ENCODE measurements at regions not wholly inside any gene's neighbourhood (a gene's known extent, or its start where the extent isn't known, plus 50 kb on each side); places are given as distances from the start of the nearest gene placed in this dataset.

GRCh38 chrX:65866773-65867172 is 173.1 kb downstream of the VSIG4 start (continued):
- no peak for TF ChIP-seq SAP30 (IDR thresholded peaks at IDR 0.05; ENCODE audit: insufficient read depth, insufficient replicate concordance, low read length)
- TF ChIP-seq GTF2F1 (IDR thresholded peaks at IDR 0.05; ENCODE audit: borderline replicate concordance, low read depth, low read length) = no peak
- TF ChIP-seq SP4 (IDR thresholded peaks at IDR 0.05; ENCODE audit: low read length) = no peak
- TF ChIP-seq CTBP2 (IDR thresholded peaks at IDR 0.05; ENCODE audit: borderline replicate concordance, insufficient read depth, insufficient read length, low read length) = no peak
- TF ChIP-seq KDM1A (IDR thresholded peaks at IDR 0.05; ENCODE audit: borderline replicate concordance, low read length) = no peak

Data from H1 (cell line).